ENCODE measurements at regions not wholly inside any gene's neighbourhood (a gene's known extent, or its start where the extent isn't known, plus 50 kb on each side); places are given as distances from the start of the nearest gene placed in this dataset.

DNA sequence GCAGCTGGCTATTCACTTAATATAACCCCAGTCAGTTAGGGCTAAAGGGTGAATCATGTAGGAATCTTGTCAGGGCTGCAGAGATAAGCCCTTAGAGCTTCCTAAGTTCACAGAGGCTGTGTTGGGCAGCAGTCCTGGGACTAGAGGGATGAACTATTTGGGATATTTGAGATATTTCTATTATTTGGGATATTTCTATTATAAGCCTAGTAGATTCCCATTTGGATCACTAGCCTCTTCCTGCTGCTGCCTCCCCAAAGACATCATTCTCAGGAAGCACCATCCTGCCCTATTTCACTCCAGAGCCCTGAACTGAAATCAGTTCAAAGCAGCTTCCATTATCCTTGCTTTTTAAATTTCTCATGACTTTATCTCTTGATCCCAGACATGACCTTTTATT, 501.3 kb downstream of the NUF2 start (continued):
- no peak for TF ChIP-seq YY1 (IDR thresholded peaks at IDR 0.05; ENCODE audit: low read depth, low read length)

DNA sequence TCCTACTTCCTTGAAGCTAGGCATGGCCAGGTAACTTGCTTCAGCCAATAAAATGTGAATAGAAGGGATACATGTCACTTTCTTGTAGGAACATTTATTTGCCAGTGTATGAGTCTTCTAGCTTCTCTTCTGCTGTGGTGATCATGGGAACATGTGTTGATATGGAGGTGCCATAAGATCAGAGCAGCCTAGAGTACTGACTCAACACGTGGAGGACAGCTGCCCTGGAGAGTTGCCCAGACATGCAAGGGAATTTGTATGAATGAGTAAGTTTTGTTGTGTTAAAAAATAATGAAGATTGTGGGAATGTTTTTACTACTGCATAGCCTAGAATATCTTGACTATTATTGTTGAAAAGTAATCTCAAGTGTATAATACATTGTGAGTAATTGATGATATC, 502.3 kb downstream of the NUF2 start:
- RAD21 ChIA-PET (ENCODE audit: unreplicated experiment), result no interaction called here
- 5% methylated on average over 1 of the region's 1 CpG for WGBS (ENCODE audit: insufficient coverage, insufficient replicate concordance, low lambda C conversion rate, missing lambda C conversion rate)
- no peak overlapping the region for H2AFZ ChIP-seq (ENCODE audit: control insufficient read depth, low read depth, low read length)
- ATAC-seq (no peak), FAIRE-seq (no peak), DNase-seq (ENCODE audit: low read depth, low spot score) (no peak)
- H4K20me1 ChIP-seq (ENCODE audit: control insufficient read depth, insufficient read depth), result no peaks in the 10 kb centered on the region
- no peak overlapping the region for H3K9ac ChIP-seq (ENCODE audit: control insufficient read depth, insufficient read depth, low read length)
- H3K4me3 ChIP-seq, result no peak overlapping the region
- in situ Hi-C loops (cut with MboI), result no loop called here
- H3K79me2 ChIP-seq (ENCODE audit: control insufficient read depth, insufficient read depth, low read length), result no peaks in the 10 kb centered on the region
- H3K4me1 ChIP-seq (ENCODE audit: control insufficient read depth, insufficient read depth, low read length), result no peaks in the 10 kb centered on the region
- H3K36me3 ChIP-seq (ENCODE audit: control insufficient read depth in 2 of 2, insufficient read depth in 2 of 2, low read length in 1 of 2), result no peaks in the 10 kb centered on the region
- H3K27ac ChIP-seq (ENCODE audit: control insufficient read depth, insufficient read depth), result no peak overlapping the region
- H3K9me3 ChIP-seq (replicated peaks; ENCODE audit: control insufficient read depth, insufficient read depth, low read length), result no peaks in the 10 kb centered on the region
- H3K4me2 ChIP-seq (ENCODE audit: control insufficient read depth, insufficient read depth), result no peak overlapping the region
- no TSS peak for BruUV-seq (replicated peaks)
- CTCF ChIA-PET, result no interaction called here
- no peaks in the 10 kb centered on the region for H3K27me3 ChIP-seq (replicated peaks in 1 of 2; ENCODE audit: control insufficient read depth in 2 of 2, insufficient read depth in 2 of 2, low read length in 1 of 2)
- SMC1A ChIA-PET (ENCODE audit: uncharacterized antibody, unreplicated experiment), result no interaction called here
- POLR2A ChIA-PET, result no interaction called here
- intact Hi-C loops (cut with micrococcal nuclease; ENCODE audit: unreplicated experiment), result loop anchor here (10.0 kb wide), 1 partner anchor 961 kb away; no protein-coding TSS in a partner anchor
- TF ChIP-seq RELA (IDR thresholded peaks at IDR 0.05; ENCODE audit: borderline replicate concordance, partially characterized antibody) (no peak), IRF3 (IDR thresholded peaks at IDR 0.05) (no peak), ETV6 (conservative IDR thresholded peaks at IDR 0.05 in 1 of 2, IDR thresholded peaks at IDR 0.05 in 1 of 2; ENCODE audit: borderline replicate concordance in 1 of 2, low read depth in 1 of 2) (no peak), SP1 (IDR thresholded peaks at IDR 0.05; ENCODE audit: low read depth, low read length) (no peak), PAX8 (IDR thresholded peaks at IDR 0.05) (no peak), BACH1 (IDR thresholded peaks at IDR 0.05; ENCODE audit: borderline replicate concordance) (no peak), MYC (IDR thresholded peaks at IDR 0.05; ENCODE audit: insufficient read depth, insufficient read length, insufficient replicate concordance, low read length, severe bottlenecking) (no peak), NFYA (IDR thresholded peaks at IDR 0.05; ENCODE audit: borderline replicate concordance, low read depth, low read length) (no peak), EP300 (IDR thresholded peaks at IDR 0.05; ENCODE audit: borderline replicate concordance in 1 of 2, control insufficient read depth in 1 of 2, low read depth in 2 of 2, low read length in 2 of 2) (no peak), CUX1 (IDR thresholded peaks at IDR 0.05; ENCODE audit: insufficient replicate concordance, low read depth, low read length) (no peak), TCF7 (IDR thresholded peaks at IDR 0.05; ENCODE audit: borderline replicate concordance) (no peak), ZNF622 (IDR thresholded peaks at IDR 0.05) (no peak)
- TF ChIP-seq, protein P1, sequence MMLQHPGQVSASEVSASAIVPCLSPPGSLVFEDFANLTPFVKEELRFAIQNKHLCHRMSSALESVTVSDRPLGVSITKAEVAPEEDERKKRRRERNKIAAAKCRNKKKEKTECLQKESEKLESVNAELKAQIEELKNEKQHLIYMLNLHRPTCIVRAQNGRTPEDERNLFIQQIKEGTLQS (IDR thresholded peaks at IDR 0.05; ENCODE audit: borderline replicate concordance, extremely low read depth, low read depth, low read length), result no peak
- TF ChIP-seq, protein P2, sequence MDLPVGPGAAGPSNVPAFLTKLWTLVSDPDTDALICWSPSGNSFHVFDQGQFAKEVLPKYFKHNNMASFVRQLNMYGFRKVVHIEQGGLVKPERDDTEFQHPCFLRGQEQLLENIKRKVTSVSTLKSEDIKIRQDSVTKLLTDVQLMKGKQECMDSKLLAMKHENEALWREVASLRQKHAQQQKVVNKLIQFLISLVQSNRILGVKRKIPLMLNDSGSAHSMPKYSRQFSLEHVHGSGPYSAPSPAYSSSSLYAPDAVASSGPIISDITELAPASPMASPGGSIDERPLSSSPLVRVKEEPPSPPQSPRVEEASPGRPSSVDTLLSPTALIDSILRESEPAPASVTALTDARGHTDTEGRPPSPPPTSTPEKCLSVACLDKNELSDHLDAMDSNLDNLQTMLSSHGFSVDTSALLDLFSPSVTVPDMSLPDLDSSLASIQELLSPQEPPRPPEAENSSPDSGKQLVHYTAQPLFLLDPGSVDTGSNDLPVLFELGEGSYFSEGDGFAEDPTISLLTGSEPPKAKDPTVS (IDR thresholded peaks at IDR 0.05; ENCODE audit: low read depth, low read length), result no peak
